GM12865 (cell line): ENCODE measurements at regions not wholly inside any gene's neighbourhood (a gene's known extent, or its start where the extent isn't known, plus 50 kb on each side); places are given as distances from the start of the nearest gene placed in this dataset.
"Not testable (repeated sequence)": the region's sequence is repeated elsewhere in the genome, so short reads cannot be mapped to it uniquely, and the experiment has no call there.

Experiments
- DNase-seq: peaks from one replicate; pipeline ENCODE4 v3.0.0; 2010; ENCODE audit warnings: low read depth
- H3K4me3 ChIP-seq: 2 replicates; pipeline ENCODE4 v1.5.1; 2011; ENCODE audit warnings: mild to moderate bottlenecking, low read depth, low read length, control low read depth
- CTCF ChIP-seq: IDR thresholded peaks from 2 replicates; pipeline ENCODE4 v1.5.1; 2011; ENCODE audit warnings: low read length, control low read depth, low read depth, inconsistent platforms; ENCODE audit not compliant: insufficient read depth; ENCODE audit errors: missing control alignments

- no peak overlapping the region for H3K4me3 ChIP-seq
- TF ChIP-seq CTCF = no peak
- DNase-seq = no peak
Observed at GRCh38 chr6:93183531-93183972, 235.8 kb downstream of the EPHA7 start.

- DNase-seq = no peak
- TF ChIP-seq CTCF = no peak
- H3K4me3 ChIP-seq = no peak overlapping the region
Observed at GRCh38 chr6:93182938-93183479, 236.3 kb downstream of the EPHA7 start.

GRCh38 chr6:93177918-93178317 lies 241.4 kb downstream of the EPHA7 start:
- DNase-seq = no peak
- no peak for TF ChIP-seq CTCF
- H3K4me3 ChIP-seq = no peak overlapping the region

GRCh38 chr6:93177438-93177837 lies 241.9 kb downstream of the EPHA7 start:
- H3K4me3 ChIP-seq = no peak overlapping the region
- no peak for DNase-seq
- TF ChIP-seq CTCF = no peak

GRCh38 chr6:93176070-93176469 lies 243.3 kb downstream of the EPHA7 start:
- peak; percentile 58 for DNase-seq
- no peak overlapping the region for H3K4me3 ChIP-seq
- TF ChIP-seq CTCF = no peak

- not testable (repeated sequence) for H3K4me3 ChIP-seq, DNase-seq
Observed at GRCh38 chr6:93173573-93173972, 245.8 kb downstream of the EPHA7 start.

GRCh38 chr6:93165850-93166430 lies 253.4 kb downstream of the EPHA7 start:
- H3K4me3 ChIP-seq = no peak overlapping the region
- no peak for TF ChIP-seq CTCF
- no peak for DNase-seq
